Endothelial cell of umbilical vein (primary cell): ENCODE measurements at regions not wholly inside any gene's neighbourhood (a gene's known extent, or its start where the extent isn't known, plus 50 kb on each side); places are given as distances from the start of the nearest gene placed in this dataset.

Source experiments
- BruUV-seq: library from RNA; stranded (reverse); fragments of 400-500 nt; replicated peaks from 2 replicates; lab custom pipeline; 2021; lab: Mats Ljungman, UMichigan
- CTCF ChIA-PET: fragments of 300-600, 350-600 bp; sonication (Branson Sonifier 250); formaldehyde crosslinking; loops from one replicate; lab custom pipeline; 2021; ENCODE audit warnings: antibody characterized with exemption, inconsistent platforms; lab: Charles Lee
- POLR2A ChIA-PET: fragments of 300-600, 350-600 bp; sonication (Branson Sonifier 250); formaldehyde crosslinking; loops from one replicate; lab custom pipeline; 2021; ENCODE audit warnings: antibody characterized with exemption, inconsistent platforms; lab: Charles Lee
- DNase-seq: peaks from one replicate; pipeline ENCODE4 v3.0.0-alpha.2; 2011; ENCODE audit warnings: low read depth, low spot score
- FAIRE-seq: peaks from 2 replicates; lab custom pipeline; 2011; peaks lifted over from hg19 to GRCh38; lab: Jason Lieb, UNC
- H2AFZ ChIP-seq: 2 replicates; pipeline ENCODE4 v1.6.0; 2012; ENCODE audit warnings: low read depth, low read length, control low read depth, inconsistent platforms
- H3K27ac ChIP-seq: 2 replicates; pipeline ENCODE4 v1.5.1; 2011; ENCODE audit warnings: low read depth, mild to moderate bottlenecking, control low read depth, low read length, moderate library complexity; ENCODE audit not compliant: insufficient read depth
- H3K27me3 ChIP-seq, 2 experiments: 2 replicates each; pipeline versions ENCODE4 v1.6.0 to v1.6.1; 2011; ENCODE audit warnings: low read length in 2 of 2, mixed read lengths in 1 of 2; ENCODE audit not compliant: control insufficient read depth in 2 of 2, insufficient read depth in 2 of 2
- H3K36me3 ChIP-seq, 2 experiments: 2 replicates in 1 of 2; 3 replicates in 1 of 2; pipeline ENCODE4 v1.5.1; 2011; ENCODE audit warnings: low read length in 2 of 2, mild to moderate bottlenecking in 1 of 2, moderate library complexity in 1 of 2; ENCODE audit not compliant: control insufficient read depth in 2 of 2, insufficient read depth in 2 of 2; ENCODE audit errors: extremely low read depth in 1 of 2
- H3K4me1 ChIP-seq: 3 replicates; pipeline ENCODE4 v1.5.1; 2011; ENCODE audit warnings: mild to moderate bottlenecking, low read length; ENCODE audit not compliant: control insufficient read depth, insufficient read depth; ENCODE audit errors: extremely low read depth
- H3K4me2 ChIP-seq: 2 replicates; pipeline ENCODE4 v1.6.1; 2011; ENCODE audit warnings: low read length, control low read depth, mixed read lengths; ENCODE audit not compliant: insufficient read depth
- H3K4me3 ChIP-seq, 3 experiments: fragments of 200-600 bp in 1 of 3; sonication (generic), shearing (Covaris generic) in 1 of 3; replicated peaks in 1 of 3; 2 replicates each; pipeline ENCODE4 v1.5.1; 2011 to 2016; ENCODE audit warnings: control low read depth in 3 of 3, low read length in 3 of 3, mild to moderate bottlenecking in 2 of 3, inconsistent platforms in 1 of 3, low read depth in 1 of 3, moderate library complexity in 1 of 3; ENCODE audit not compliant: insufficient read depth in 1 of 3
- H3K79me2 ChIP-seq: 2 replicates; pipeline ENCODE4 v1.6.0; 2012; ENCODE audit warnings: low read length, inconsistent platforms; ENCODE audit not compliant: control insufficient read depth, insufficient read depth
- H3K9ac ChIP-seq: replicated peaks from 2 replicates; pipeline ENCODE3; 2011; ENCODE audit warnings: low read length, control low read depth; ENCODE audit not compliant: insufficient read depth; ENCODE audit errors: extremely low read depth
- H3K9me1 ChIP-seq: replicated peaks from 3 replicates; pipeline ENCODE4 v1.6.0; 2011; ENCODE audit warnings: mild to moderate bottlenecking, low read length; ENCODE audit not compliant: control insufficient read depth, insufficient read depth; ENCODE audit errors: extremely low read depth
- H3K9me3 ChIP-seq: replicated peaks from 2 replicates; pipeline ENCODE4 v1.5.1; 2012; ENCODE audit warnings: low read length, inconsistent platforms; ENCODE audit not compliant: control insufficient read depth, insufficient read depth
- H4K20me1 ChIP-seq: replicated peaks from 2 replicates; pipeline ENCODE3; 2011; ENCODE audit warnings: mild to moderate bottlenecking, low read length; ENCODE audit not compliant: control insufficient read depth, insufficient read depth; ENCODE audit errors: extremely low read depth
- CTCF ChIP-seq, 2 donors: IDR thresholded peaks; 1 replicate in 1 of 2; 2 replicates in 1 of 2; pipeline ENCODE4 v1.5.1; 2011; ENCODE audit warnings: low read length in 2 of 2, mild to moderate bottlenecking in 2 of 2, moderate library complexity in 2 of 2, control low read depth in 1 of 2, inconsistent platforms in 1 of 2, low read depth in 1 of 2; ENCODE audit not compliant: insufficient read depth in 1 of 2; ENCODE audit errors: extremely low read depth in 1 of 2
- EZH2 ChIP-seq: IDR thresholded peaks from 2 replicates; pipeline ENCODE4 v1.6.1; 2012; ENCODE audit warnings: borderline replicate concordance, low read depth, mild to moderate bottlenecking, moderate library complexity, low read length, inconsistent platforms; ENCODE audit not compliant: severe bottlenecking
- FOS ChIP-seq: IDR thresholded peaks from 2 replicates; pipeline ENCODE4 v1.6.1; 2011; ENCODE audit warnings: mild to moderate bottlenecking, low read length, moderate library complexity, borderline replicate concordance; ENCODE audit not compliant: insufficient read depth
- GATA2 ChIP-seq: IDR thresholded peaks from 2 replicates; pipeline ENCODE4 v1.7.0; 2011; ENCODE audit warnings: low read depth, mild to moderate bottlenecking, moderate library complexity, mixed read lengths, low read length; ENCODE audit not compliant: insufficient read length, insufficient read depth
- JUN ChIP-seq: IDR thresholded peaks from 2 replicates; pipeline ENCODE4 v1.6.1; 2011; ENCODE audit warnings: borderline replicate concordance, low read depth; ENCODE audit not compliant: insufficient read length, insufficient read depth
- MAX ChIP-seq: IDR thresholded peaks from 2 replicates; pipeline ENCODE4 v1.6.1; 2011; ENCODE audit not compliant: insufficient read depth, insufficient read length
- MYC ChIP-seq: IDR thresholded peaks from one replicate; pipeline ENCODE4 v1.6.1; 2011; ENCODE audit warnings: mild to moderate bottlenecking, low read depth, low read length
- POLR2A ChIP-seq: IDR thresholded peaks from 2 replicates; pipeline ENCODE4 v1.6.1; 2012; ENCODE audit warnings: low read depth, mild to moderate bottlenecking, control low read depth, low read length
- POLR2AphosphoS5 ChIP-seq: IDR thresholded peaks from 2 replicates; pipeline ENCODE4 v1.6.1; 2012; ENCODE audit warnings: low read depth, mild to moderate bottlenecking, control low read depth, low read length, moderate library complexity; ENCODE audit not compliant: insufficient read depth
- dilution Hi-C: fragments of 300-500 bp; cut with MboI; formaldehyde crosslinking; loops from one replicate; pipeline ENCODE4 v1.15.0; 2019; ENCODE audit warnings: low sequenced_read_pairs; ENCODE audit not compliant: extremely low pct_ligation_motif_present
- intact Hi-C: fragments of 100-400 bp; cut with micrococcal nuclease; formaldehyde crosslinking; loops from one replicate; pipeline ENCODE4 v1.10.0; 2022

- H3K4me2 ChIP-seq = no peak overlapping the region
- H3K79me2 ChIP-seq = no peaks in the 10 kb centered on the region
- H3K9me3 ChIP-seq = no peaks in the 10 kb centered on the region
- no peak overlapping the region for H2AFZ ChIP-seq
- no peak for FAIRE-seq
- TF ChIP-seq JUN (no peak), MYC (no peak), MAX (no peak), EZH2 (no peak), GATA2 (no peak), POLR2A (no peak), CTCF (IDR thresholded peaks at IDR 0.05; ENCODE audit: extremely low read depth in 1 of 2, insufficient read depth in 1 of 2, low read depth in 1 of 2, low read length in 2 of 2) (no peak), POLR2AphosphoS5 (no peak), FOS (no peak)
- no TSS peak for BruUV-seq
- H3K4me3 ChIP-seq = no peak overlapping the region
- no peaks in the 10 kb centered on the region for H4K20me1 ChIP-seq
- DNase-seq = no peak
- H3K36me3 ChIP-seq = no peaks in the 10 kb centered on the region
- H3K9ac ChIP-seq = no peak overlapping the region
- H3K27me3 ChIP-seq = no peaks in the 10 kb centered on the region
- CTCF ChIA-PET = interaction anchor here (0.7 to 2.0 kb wide), 4 partner anchors 9 to 228 kb away, joined by 3 to 6 read pairs (median 5); no protein-coding TSS in a partner anchor
- no peak overlapping the region for H3K27ac ChIP-seq
- dilution Hi-C loops (no loop called here), intact Hi-C loops (no loop called here)
- H3K4me1 ChIP-seq = no peaks in the 10 kb centered on the region
- POLR2A ChIA-PET = no interaction called here
- H3K9me1 ChIP-seq = no peaks in the 10 kb centered on the region
Measured at GRCh38 chr2:145861940-145862339, 1342.0 kb upstream of the ZEB2 start.
